ENCODE measurements at regions not wholly inside any gene's neighbourhood (a gene's known extent, or its start where the extent isn't known, plus 50 kb on each side); places are given as distances from the start of the nearest gene placed in this dataset.

DNA sequence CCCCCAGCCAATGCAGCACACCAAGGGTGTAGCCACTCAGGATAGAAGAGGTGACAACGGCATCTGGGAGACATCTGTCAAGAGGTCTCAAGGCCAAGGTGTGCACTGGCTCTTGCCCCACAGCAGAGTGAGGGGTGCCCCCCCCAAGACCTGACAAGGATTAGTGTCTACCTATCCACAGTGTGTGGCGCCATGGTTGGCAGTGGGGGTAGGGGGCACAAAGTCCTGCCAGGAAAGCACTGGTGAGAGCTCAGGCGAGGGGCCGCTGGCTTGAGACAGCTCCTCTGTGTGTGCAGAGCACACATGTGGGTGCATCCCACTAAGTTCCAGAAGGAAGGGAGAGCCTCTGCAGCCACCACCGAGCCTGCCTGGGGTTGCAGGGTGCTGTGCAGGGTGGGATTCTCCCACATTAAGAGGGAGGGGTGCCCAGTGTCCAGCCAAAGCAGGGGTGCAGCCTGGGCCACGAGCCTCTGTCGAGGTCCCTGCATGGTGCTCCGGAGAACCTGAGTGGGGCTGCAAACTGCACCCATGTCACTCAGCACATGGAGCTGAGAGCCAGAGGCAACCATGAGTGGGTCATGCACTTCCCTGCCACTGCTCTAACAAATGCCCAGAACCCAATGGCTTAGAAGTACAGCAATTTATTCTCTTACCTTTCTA is 311.2 kb upstream of the HDAC4 start:
- dilution Hi-C loops (cut with MboI; ENCODE audit: extremely low pct_ligation_motif_present, low sequenced_read_pairs), result no loop called here
- H3K9ac ChIP-seq (replicated peaks; ENCODE audit: extremely low read depth, insufficient read depth, low read length), result no peak overlapping the region
- H3K27me3 ChIP-seq (ENCODE audit: control insufficient read depth in 2 of 2, insufficient read depth in 2 of 2, low read length in 2 of 2), result no peaks in the 10 kb centered on the region
- no peaks in the 10 kb centered on the region for H3K79me2 ChIP-seq (ENCODE audit: control insufficient read depth, insufficient read depth, low read length)
- no peaks in the 10 kb centered on the region for H3K4me1 ChIP-seq (ENCODE audit: control insufficient read depth, extremely low read depth, insufficient read depth, low read length)
- ChIA-PET CTCF (no interaction called here), POLR2A (no interaction called here)
- H3K27ac ChIP-seq (ENCODE audit: insufficient read depth, low read depth, low read length), result no peak overlapping the region
- BruUV-seq (replicated peaks), result no TSS peak
- no peaks in the 10 kb centered on the region for H3K36me3 ChIP-seq (ENCODE audit: control insufficient read depth in 2 of 2, extremely low read depth in 1 of 2, insufficient read depth in 2 of 2, low read length in 2 of 2)
- H3K9me3 ChIP-seq (replicated peaks; ENCODE audit: control insufficient read depth, insufficient read depth, low read length), result peaks cover 3% of the 10 kb centered on the region
- FAIRE-seq (no peak), DNase-seq (ENCODE audit: low read depth, low spot score) (no peak)
- no peak overlapping the region for H3K4me3 ChIP-seq (replicated peaks in 1 of 3; ENCODE audit: insufficient read depth in 1 of 3, low read depth in 1 of 3, low read length in 3 of 3)
- H3K4me2 ChIP-seq (ENCODE audit: insufficient read depth, low read length), result no peak overlapping the region
- H4K20me1 ChIP-seq (replicated peaks; ENCODE audit: control insufficient read depth, extremely low read depth, insufficient read depth, low read length), result no peaks in the 10 kb centered on the region
- intact Hi-C loops (cut with micrococcal nuclease), result no loop called here
- no peaks in the 10 kb centered on the region for H3K9me1 ChIP-seq (replicated peaks; ENCODE audit: control insufficient read depth, extremely low read depth, insufficient read depth, low read length)
- H2AFZ ChIP-seq (ENCODE audit: low read depth, low read length), result no peak overlapping the region
- TF ChIP-seq MYC (IDR thresholded peaks at IDR 0.05; ENCODE audit: low read depth, low read length) (no peak), GATA2 (IDR thresholded peaks at IDR 0.05; ENCODE audit: insufficient read depth, insufficient read length, low read depth, low read length) (no peak), POLR2AphosphoS5 (IDR thresholded peaks at IDR 0.05; ENCODE audit: insufficient read depth, low read depth, low read length) (no peak), EZH2 (IDR thresholded peaks at IDR 0.05; ENCODE audit: borderline replicate concordance, low read depth, low read length, severe bottlenecking) (no peak), FOS (IDR thresholded peaks at IDR 0.05; ENCODE audit: borderline replicate concordance, insufficient read depth, low read length) (no peak), POLR2A (IDR thresholded peaks at IDR 0.05; ENCODE audit: low read depth, low read length) (no peak), JUN (IDR thresholded peaks at IDR 0.05; ENCODE audit: borderline replicate concordance, insufficient read depth, insufficient read length, low read depth) (no peak)
- TF ChIP-seq, protein P1, sequence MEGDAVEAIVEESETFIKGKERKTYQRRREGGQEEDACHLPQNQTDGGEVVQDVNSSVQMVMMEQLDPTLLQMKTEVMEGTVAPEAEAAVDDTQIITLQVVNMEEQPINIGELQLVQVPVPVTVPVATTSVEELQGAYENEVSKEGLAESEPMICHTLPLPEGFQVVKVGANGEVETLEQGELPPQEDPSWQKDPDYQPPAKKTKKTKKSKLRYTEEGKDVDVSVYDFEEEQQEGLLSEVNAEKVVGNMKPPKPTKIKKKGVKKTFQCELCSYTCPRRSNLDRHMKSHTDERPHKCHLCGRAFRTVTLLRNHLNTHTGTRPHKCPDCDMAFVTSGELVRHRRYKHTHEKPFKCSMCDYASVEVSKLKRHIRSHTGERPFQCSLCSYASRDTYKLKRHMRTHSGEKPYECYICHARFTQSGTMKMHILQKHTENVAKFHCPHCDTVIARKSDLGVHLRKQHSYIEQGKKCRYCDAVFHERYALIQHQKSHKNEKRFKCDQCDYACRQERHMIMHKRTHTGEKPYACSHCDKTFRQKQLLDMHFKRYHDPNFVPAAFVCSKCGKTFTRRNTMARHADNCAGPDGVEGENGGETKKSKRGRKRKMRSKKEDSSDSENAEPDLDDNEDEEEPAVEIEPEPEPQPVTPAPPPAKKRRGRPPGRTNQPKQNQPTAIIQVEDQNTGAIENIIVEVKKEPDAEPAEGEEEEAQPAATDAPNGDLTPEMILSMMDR (IDR thresholded peaks at IDR 0.05; ENCODE audit: extremely low read depth in 1 of 2, insufficient read depth in 1 of 2, low read depth in 1 of 2, low read length in 2 of 2), result no peak
- TF ChIP-seq, protein P2, sequence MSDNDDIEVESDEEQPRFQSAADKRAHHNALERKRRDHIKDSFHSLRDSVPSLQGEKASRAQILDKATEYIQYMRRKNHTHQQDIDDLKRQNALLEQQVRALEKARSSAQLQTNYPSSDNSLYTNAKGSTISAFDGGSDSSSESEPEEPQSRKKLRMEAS (IDR thresholded peaks at IDR 0.05; ENCODE audit: insufficient read depth, insufficient read length), result no peak
